Kidney (tissue), 13 donors: ENCODE measurements at regions not wholly inside any gene's neighbourhood (a gene's known extent, or its start where the extent isn't known, plus 50 kb on each side); places are given as distances from the start of the nearest gene placed in this dataset.

Experiments
- DNase-seq, 5 donors: peaks; one replicate each; pipeline ENCODE4 v3.0.0-alpha.2; 2013 to 2020
- FAIRE-seq: peaks from 2 replicates; lab custom pipeline; 2012; peaks lifted over from hg19 to GRCh38; lab: Jason Lieb, UNC
- H3K27ac ChIP-seq, 2 donors: one replicate each; pipeline ENCODE4 v1.7.0; 2013; ENCODE audit warnings: low read depth in 2 of 2, low read length in 2 of 2, inconsistent platforms in 1 of 2
- H3K27me3 ChIP-seq: one replicate; pipeline ENCODE4 v1.7.1; 2013; ENCODE audit warnings: low read length, inconsistent platforms; ENCODE audit not compliant: control insufficient read depth, insufficient read depth
- H3K36me3 ChIP-seq, 3 donors: one replicate each; pipeline versions ENCODE4 v1.7.0 to v1.7.1; 2013; ENCODE audit warnings: low read length in 3 of 3, control low read depth in 1 of 3, inconsistent platforms in 1 of 3; ENCODE audit not compliant: insufficient read depth in 3 of 3, control insufficient read depth in 2 of 3
- H3K4me1 ChIP-seq, 3 donors: one replicate each; pipeline versions ENCODE4 v1.7.0 to v1.7.1; 2013; ENCODE audit warnings: low read length in 3 of 3, inconsistent platforms in 1 of 3, low read depth in 1 of 3; ENCODE audit not compliant: control insufficient read depth in 2 of 3, insufficient read depth in 2 of 3
- H3K4me3 ChIP-seq, 3 donors: one replicate each; pipeline versions ENCODE4 v1.7.0 to v1.8.1; 2013; ENCODE audit warnings: low read length in 3 of 3, control low read depth in 1 of 3, inconsistent platforms in 1 of 3
- H3K9ac ChIP-seq, 3 donors: one replicate each; pipeline versions ENCODE4 v1.7.0 to v1.7.1; 2013; ENCODE audit warnings: low read length in 3 of 3, control low read depth in 1 of 3, inconsistent platforms in 1 of 3
- H3K9me3 ChIP-seq, 3 donors: one replicate each; pipeline versions ENCODE4 v1.7.0 to v1.7.1; 2013; ENCODE audit warnings: low read length in 3 of 3, control low read depth in 1 of 3, inconsistent platforms in 1 of 3; ENCODE audit not compliant: control insufficient read depth in 2 of 3, insufficient read depth in 1 of 3
- intact Hi-C: fragments of 100-400 bp; cut with DNase I; formaldehyde crosslinking; loops from one replicate; pipeline ENCODE4 v1.11.1; 2022
- TF ChIP-seq, protein P1 (sequence below): IDR thresholded peaks from 3 replicates; pipeline ENCODE4 v1.5.1; 2012; ENCODE audit warnings: mild to moderate bottlenecking, moderate library complexity, borderline replicate concordance; ENCODE audit not compliant: insufficient read depth; ENCODE audit errors: extremely low read depth
- donor health status: control.
- donor health status: control.
- donor health status: control.
- donor health status: control.
- donor health status: control.
- donor health status: DM: yes; HTN: yes; CAD: no.
- donor health status: Normal renal cell carcinoma (clear cell type).

- Histone ChIP-seq H3K27ac (no peak overlapping the region), H3K4me1 (no peaks in the 10 kb centered on the region), H3K36me3 (no peaks in the 10 kb centered on the region), H3K9ac (no peak overlapping the region), H3K4me3 (no peak overlapping the region), H3K9me3 (no peaks in the 10 kb centered on the region), H3K27me3 (no peaks in the 10 kb centered on the region)
- intact Hi-C loops: no loop called here
- FAIRE-seq (no peak), DNase-seq (peak in 1 of 5 donors; percentile 13)
- TF ChIP-seq, protein P1, sequence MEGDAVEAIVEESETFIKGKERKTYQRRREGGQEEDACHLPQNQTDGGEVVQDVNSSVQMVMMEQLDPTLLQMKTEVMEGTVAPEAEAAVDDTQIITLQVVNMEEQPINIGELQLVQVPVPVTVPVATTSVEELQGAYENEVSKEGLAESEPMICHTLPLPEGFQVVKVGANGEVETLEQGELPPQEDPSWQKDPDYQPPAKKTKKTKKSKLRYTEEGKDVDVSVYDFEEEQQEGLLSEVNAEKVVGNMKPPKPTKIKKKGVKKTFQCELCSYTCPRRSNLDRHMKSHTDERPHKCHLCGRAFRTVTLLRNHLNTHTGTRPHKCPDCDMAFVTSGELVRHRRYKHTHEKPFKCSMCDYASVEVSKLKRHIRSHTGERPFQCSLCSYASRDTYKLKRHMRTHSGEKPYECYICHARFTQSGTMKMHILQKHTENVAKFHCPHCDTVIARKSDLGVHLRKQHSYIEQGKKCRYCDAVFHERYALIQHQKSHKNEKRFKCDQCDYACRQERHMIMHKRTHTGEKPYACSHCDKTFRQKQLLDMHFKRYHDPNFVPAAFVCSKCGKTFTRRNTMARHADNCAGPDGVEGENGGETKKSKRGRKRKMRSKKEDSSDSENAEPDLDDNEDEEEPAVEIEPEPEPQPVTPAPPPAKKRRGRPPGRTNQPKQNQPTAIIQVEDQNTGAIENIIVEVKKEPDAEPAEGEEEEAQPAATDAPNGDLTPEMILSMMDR: no peak
Measured at GRCh38 chr11:13782390-13783075, 114.1 kb downstream of the FAR1 start.

- FAIRE-seq: no peak
Measured at GRCh38 chr11:13784441-13784840, 116.0 kb downstream of the FAR1 start.

DNA sequence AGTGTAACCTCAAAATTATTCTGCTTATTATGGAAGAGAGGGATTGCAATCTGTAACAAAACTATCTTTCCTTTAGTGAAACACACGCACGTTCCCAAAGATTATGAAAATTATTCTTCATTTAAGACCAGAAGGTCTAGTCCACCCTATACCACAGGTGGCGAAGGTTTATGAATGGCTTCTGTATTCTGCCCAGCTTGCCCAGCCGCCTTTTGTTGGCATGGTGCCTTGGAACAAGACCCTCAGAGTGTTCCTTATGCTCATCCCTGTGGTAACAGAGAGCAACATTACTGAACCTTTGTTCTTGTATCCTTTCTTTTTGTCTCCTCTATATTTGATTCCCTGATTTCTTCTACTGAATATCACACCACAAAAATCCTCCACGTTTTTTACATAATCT is 116.4 kb downstream of the FAR1 start:
- Histone ChIP-seq H3K4me3 (no peak overlapping the region), H3K36me3 (no peaks in the 10 kb centered on the region), H3K4me1 (no peaks in the 10 kb centered on the region), H3K9me3 (no peaks in the 10 kb centered on the region), H3K27me3 (no peaks in the 10 kb centered on the region), H3K27ac (no peak overlapping the region), H3K9ac (no peak overlapping the region)
- TF ChIP-seq, protein P1: no peak
- no peak for FAIRE-seq
- DNase-seq: no peak
- intact Hi-C loops: no loop called here

More at GRCh38 chr11:13784441-13784840, 116.0 kb downstream of the FAR1 start:
- Histone ChIP-seq H3K9ac (no peak overlapping the region), H3K27ac (no peak overlapping the region), H3K36me3 (no peaks in the 10 kb centered on the region), H3K4me3 (no peak overlapping the region), H3K9me3 (no peaks in the 10 kb centered on the region), H3K4me1 (no peaks in the 10 kb centered on the region), H3K27me3 (no peaks in the 10 kb centered on the region)
- intact Hi-C loops: no loop called here
- no peak for DNase-seq
- TF ChIP-seq, protein P1: no peak
